ENCODE measurements at regions not wholly inside any gene's neighbourhood (a gene's known extent, or its start where the extent isn't known, plus 50 kb on each side); places are given as distances from the start of the nearest gene placed in this dataset.
A peak's percentile ranks its signal among the peaks of the same experiment; 100 is the strongest.
"Not testable (repeated sequence)": the region's sequence is repeated elsewhere in the genome, so short reads cannot be mapped to it uniquely, and the experiment has no call there.

DNA sequence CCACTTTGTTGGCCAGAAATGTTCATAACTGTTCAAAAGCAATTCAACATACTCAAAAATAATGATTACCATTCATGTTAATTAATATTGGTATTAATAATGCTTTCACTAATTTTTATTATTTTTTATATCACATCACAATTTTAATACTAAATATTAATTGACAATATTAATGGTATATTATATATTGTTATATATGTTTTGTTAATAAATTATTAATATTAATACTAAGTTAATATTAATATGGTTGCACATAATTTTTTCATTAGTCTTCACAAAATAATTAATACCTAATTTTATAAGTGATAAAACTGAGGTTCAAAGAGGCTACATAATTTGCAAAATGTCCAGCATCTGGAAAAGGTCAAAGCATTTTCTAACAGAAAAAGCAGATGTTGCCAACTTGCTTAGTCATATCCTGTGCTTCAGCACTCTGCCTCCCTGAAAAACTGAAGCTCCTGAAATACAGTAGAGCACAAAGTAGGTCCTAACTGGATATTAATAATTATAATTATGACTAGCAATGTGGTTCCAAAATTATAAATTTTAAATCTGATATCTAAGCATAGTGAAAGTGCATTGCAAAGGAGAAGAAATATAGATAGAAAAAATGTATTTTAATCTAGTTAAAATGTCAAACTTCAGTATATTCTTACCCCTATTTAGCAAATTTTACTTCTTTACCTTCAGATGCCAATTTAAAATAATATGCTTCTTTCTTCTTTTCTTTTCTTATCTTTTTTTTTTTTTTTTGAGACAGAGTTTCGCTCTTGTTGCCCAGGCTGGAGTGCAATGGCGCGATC, 123.2 kb upstream of the TNFSF4 start:
- TF ChIP-seq POLR2AphosphoS5 (IDR thresholded peaks at IDR 0.05) (no peak), EP300 (IDR thresholded peaks at IDR 0.05) (no peak), POLR2A (IDR thresholded peaks at IDR 0.05; ENCODE audit: low read depth) (no peak)
- TF ChIP-seq, protein P1, sequence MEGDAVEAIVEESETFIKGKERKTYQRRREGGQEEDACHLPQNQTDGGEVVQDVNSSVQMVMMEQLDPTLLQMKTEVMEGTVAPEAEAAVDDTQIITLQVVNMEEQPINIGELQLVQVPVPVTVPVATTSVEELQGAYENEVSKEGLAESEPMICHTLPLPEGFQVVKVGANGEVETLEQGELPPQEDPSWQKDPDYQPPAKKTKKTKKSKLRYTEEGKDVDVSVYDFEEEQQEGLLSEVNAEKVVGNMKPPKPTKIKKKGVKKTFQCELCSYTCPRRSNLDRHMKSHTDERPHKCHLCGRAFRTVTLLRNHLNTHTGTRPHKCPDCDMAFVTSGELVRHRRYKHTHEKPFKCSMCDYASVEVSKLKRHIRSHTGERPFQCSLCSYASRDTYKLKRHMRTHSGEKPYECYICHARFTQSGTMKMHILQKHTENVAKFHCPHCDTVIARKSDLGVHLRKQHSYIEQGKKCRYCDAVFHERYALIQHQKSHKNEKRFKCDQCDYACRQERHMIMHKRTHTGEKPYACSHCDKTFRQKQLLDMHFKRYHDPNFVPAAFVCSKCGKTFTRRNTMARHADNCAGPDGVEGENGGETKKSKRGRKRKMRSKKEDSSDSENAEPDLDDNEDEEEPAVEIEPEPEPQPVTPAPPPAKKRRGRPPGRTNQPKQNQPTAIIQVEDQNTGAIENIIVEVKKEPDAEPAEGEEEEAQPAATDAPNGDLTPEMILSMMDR (IDR thresholded peaks at IDR 0.05) = no peak
- Histone ChIP-seq H3K4me1 (peaks cover 13 to 17% (median 15%) of the 10 kb centered on the region in 4 donors), H3K36me3 (no peaks in the 10 kb centered on the region), H3K9me3 (no peaks in the 10 kb centered on the region), H3K27ac (replicated peaks in 1 of 4) (peak overlapping the region in 1 of 4 donors; percentile 63), H3K27me3 (no peaks in the 10 kb centered on the region), H3K4me3 (no peak overlapping the region)
- intact Hi-C loops (cut with DNase I) = no loop called here
- peak; percentile 45 for DNase-seq (ENCODE audit: extremely low spot score)
- WGBS = 95% methylated on average over 3 of the region's 3 CpGs

DNA sequence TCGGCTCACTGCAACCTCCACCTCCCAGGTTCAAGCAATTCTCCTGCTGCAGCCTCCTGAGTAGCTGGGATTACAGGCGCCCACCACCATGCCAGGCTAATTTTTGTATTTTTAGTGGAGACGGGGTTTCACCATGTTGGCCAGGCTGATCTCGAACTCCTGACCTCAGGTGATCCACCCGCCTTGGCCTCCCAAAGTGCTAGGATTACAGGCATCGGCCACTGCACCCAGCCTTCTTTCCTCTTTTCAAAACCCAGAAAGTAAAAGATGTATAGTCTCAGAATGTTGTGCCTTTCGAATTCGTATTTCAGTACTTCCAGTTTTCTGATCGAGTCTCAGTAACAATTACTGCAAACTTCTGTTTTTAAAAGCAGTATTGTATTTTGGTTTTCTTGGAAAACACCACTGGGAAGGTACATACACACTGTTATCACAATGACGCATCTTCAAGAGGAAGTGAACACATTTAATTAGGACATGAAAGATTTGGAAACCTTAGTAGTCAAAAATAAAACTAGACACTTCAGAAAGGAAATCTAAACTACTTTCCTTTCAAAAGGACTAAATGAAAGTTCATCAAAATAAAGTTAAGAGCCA, 123.9 kb upstream of the TNFSF4 start:
- H3K27me3 ChIP-seq; DNase-seq (ENCODE audit: extremely low spot score); H3K36me3 ChIP-seq; H3K9me3 ChIP-seq; intact Hi-C loops (cut with DNase I); H3K4me3 ChIP-seq: not testable (repeated sequence)
- Histone ChIP-seq H3K4me1 (peaks cover 13 to 17% (median 15%) of the 10 kb centered on the region in 4 donors), H3K27ac (replicated peaks in 1 of 4) (peak overlapping the region in 1 of 4 donors; percentile 63)
- WGBS = 76% methylated on average over 10 of the region's 10 CpGs

DNA sequence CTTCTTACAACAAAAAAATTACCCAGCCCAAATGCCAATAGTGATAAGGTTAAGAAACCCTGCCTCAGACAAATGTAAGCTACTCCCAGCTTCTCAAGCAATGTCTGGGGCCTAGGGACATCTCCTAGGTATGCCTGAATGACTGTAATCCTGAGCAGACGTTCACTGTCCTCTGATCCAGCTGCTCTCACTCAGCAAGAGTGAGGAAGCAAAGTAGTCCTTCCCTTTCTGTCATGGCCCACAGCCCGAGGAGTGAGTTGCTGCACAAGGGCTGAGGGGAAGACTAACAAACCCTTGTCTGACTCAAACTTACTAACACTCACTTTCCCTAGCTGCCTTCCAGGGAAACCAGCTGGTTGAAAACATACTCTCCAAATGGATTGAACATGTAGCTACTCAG, 124.9 kb upstream of the TNFSF4 start:
- Histone ChIP-seq H3K4me1 (peaks cover 13 to 17% (median 15%) of the 10 kb centered on the region in 4 donors), H3K4me3 (no peak overlapping the region), H3K27ac (replicated peaks in 1 of 4) (peak overlapping the region in 3 of 4 donors; percentile 7 to 63 (median 8)), H3K27me3 (no peaks in the 10 kb centered on the region), H3K9me3 (no peaks in the 10 kb centered on the region), H3K36me3 (no peaks in the 10 kb centered on the region)
- intact Hi-C loops (cut with DNase I) = no loop called here
- WGBS = 54% methylated on average over 2 of the region's 2 CpGs
- DNase-seq (ENCODE audit: extremely low spot score) = peak; percentile 91
- TF ChIP-seq EP300 (IDR thresholded peaks at IDR 0.05) (no peak), POLR2AphosphoS5 (IDR thresholded peaks at IDR 0.05) (peak in 1 of 2 donors; percentile 28)

DNA sequence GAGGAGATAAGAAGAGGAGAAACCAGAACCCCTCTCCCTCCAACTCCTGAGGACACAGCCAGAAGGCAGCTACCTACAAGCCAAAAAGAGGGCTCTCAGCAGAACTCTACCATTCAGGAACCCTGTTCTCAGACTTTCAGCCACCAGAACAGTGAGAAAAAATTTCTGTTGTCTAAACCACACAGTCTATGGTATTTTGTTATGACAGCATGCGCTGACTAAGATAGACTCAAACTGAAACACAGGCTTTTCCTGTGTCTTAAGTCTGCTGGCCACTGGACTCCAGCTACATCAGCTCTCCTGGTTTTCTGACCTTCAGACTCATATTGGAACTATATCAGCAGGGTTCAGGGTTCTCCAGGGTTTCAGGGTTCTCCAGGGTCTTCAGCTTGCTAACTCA, 126.5 kb upstream of the TNFSF4 start:
- H3K4me3 ChIP-seq = no peak overlapping the region
- no peaks in the 10 kb centered on the region for H3K27me3 ChIP-seq
- DNase-seq (ENCODE audit: extremely low spot score) = no peak
- H3K9me3 ChIP-seq = no peaks in the 10 kb centered on the region
- peaks cover 13 to 17% (median 15%) of the 10 kb centered on the region in 4 donors for H3K4me1 ChIP-seq
- intact Hi-C loops (cut with DNase I) = no loop called here
- WGBS = 89% methylated on average over 1 of the region's 1 CpG
- no peaks in the 10 kb centered on the region for H3K36me3 ChIP-seq
- no peak overlapping the region for H3K27ac ChIP-seq (replicated peaks in 1 of 4)
- TF ChIP-seq POLR2AphosphoS5 (IDR thresholded peaks at IDR 0.05) = no peak
- TF ChIP-seq, protein P1 (IDR thresholded peaks at IDR 0.05) = no peak

DNA sequence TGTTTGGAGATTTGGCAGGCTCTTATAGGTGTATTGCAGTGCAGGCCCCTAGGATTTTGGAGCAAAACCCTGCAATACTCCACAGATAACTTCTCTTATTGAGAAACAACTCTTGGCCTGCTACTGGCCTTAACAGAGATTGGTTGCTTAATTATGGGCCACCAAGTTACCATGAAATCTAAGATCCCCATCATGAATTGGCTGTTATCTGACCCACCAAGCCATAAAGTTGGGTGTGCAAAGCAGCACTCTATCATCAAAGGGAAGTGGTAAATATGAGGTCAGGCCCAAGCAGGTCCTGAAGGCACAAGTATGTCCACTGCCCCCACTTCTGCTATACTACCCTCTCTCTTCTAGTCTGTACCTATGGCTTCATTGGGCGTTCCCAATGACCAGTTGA, 130.0 kb upstream of the TNFSF4 start:
- Histone ChIP-seq H3K4me3 (no peak overlapping the region), H3K36me3 (no peaks in the 10 kb centered on the region), H3K4me1 (peaks cover 0 to 5% (median under 1%) of the 10 kb centered on the region in 4 donors), H3K27ac (replicated peaks in 1 of 4) (no peak overlapping the region), H3K9me3 (no peaks in the 10 kb centered on the region), H3K27me3 (no peaks in the 10 kb centered on the region)
- TF ChIP-seq POLR2A (IDR thresholded peaks at IDR 0.05; ENCODE audit: low read depth) = no peak
- no peak for TF ChIP-seq POLR2AphosphoS5 (IDR thresholded peaks at IDR 0.05)
- no peak for TF ChIP-seq EP300 (IDR thresholded peaks at IDR 0.05)
- TF ChIP-seq, protein P1 (IDR thresholded peaks at IDR 0.05) = no peak
- DNase-seq (ENCODE audit: extremely low spot score) = peak; percentile 24
- WGBS = 100% methylated on average over 1 of the region's 1 CpG
- intact Hi-C loops (cut with DNase I) = no loop called here
